ENCODE measurements at regions not wholly inside any gene's neighbourhood (a gene's known extent, or its start where the extent isn't known, plus 50 kb on each side); places are given as distances from the start of the nearest gene placed in this dataset.
"Not testable (repeated sequence)": the region's sequence is repeated elsewhere in the genome, so short reads cannot be mapped to it uniquely, and the experiment has no call there.

DNA sequence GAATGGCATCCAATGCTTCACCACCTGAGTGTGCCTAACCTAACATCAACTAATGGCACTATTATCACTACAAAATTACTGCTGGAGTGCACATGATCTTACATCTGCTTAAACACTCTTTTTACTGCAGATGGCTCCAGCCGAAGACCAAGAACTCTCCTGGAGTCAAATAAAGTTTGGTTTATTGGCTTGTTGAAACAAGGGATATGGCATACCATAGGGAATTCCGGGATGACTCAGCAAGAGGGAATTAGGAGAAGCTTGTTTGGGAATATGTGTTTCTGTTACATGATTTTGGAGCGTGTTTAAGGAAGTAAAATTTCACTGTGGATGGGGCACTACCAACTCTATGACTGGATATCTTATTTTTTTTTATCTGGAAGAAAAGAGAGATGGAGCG is 872.6 kb downstream of the DTWD2 start:
- 8% methylated on average over 4 of the region's 4 CpGs for WGBS (ENCODE audit: missing lambda C conversion rate)
- Histone ChIP-seq H3K4me2 (no peak overlapping the region), H3K4me1 (no peaks in the 10 kb centered on the region), H3K27ac (no peak overlapping the region), H3K4me3 (no peak overlapping the region), H3K9me3 (no peaks in the 10 kb centered on the region)
- POLR2A ChIA-PET = no interaction called here
- FAIRE-seq = no peak
- no peak for DNase-seq (ENCODE audit: low read depth in 1 of 2, low spot score in 1 of 2)
- ATAC-seq = no peak
- CTCF ChIA-PET = no interaction called here
- TF ChIP-seq ESRRA (IDR thresholded peaks at IDR 0.05; ENCODE audit: borderline replicate concordance, low read length) (no peak), KDM1A (IDR thresholded peaks at IDR 0.05; ENCODE audit: low read depth) (no peak), TFCP2L1 (CRISPR knock-in tag; IDR thresholded peaks at IDR 0.05) (no peak), EHF (CRISPR knock-in tag; IDR thresholded peaks at IDR 0.05) (no peak), KDM5A (IDR thresholded peaks at IDR 0.05) (no peak), MYC (IDR thresholded peaks at IDR 0.05; ENCODE audit: borderline replicate concordance, low read length) (no peak), HOXB5 (CRISPR knock-in tag; IDR thresholded peaks at IDR 0.05) (no peak), TP53 (CRISPR knock-in tag; IDR thresholded peaks at IDR 0.05) (no peak), NPAS2 (CRISPR knock-in tag; IDR thresholded peaks at IDR 0.05; ENCODE audit: borderline replicate concordance) (no peak), FOXS1 (CRISPR knock-in tag; IDR thresholded peaks at IDR 0.05) (no peak), FOSB (CRISPR knock-in tag; IDR thresholded peaks at IDR 0.05) (no peak), CHD2 (IDR thresholded peaks at IDR 0.05; ENCODE audit: low read length, partially characterized antibody) (no peak), MAFK (IDR thresholded peaks at IDR 0.05; ENCODE audit: partially characterized antibody) (no peak)
- TF ChIP-seq, protein P1, sequence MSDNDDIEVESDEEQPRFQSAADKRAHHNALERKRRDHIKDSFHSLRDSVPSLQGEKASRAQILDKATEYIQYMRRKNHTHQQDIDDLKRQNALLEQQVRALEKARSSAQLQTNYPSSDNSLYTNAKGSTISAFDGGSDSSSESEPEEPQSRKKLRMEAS (IDR thresholded peaks at IDR 0.05) = no peak
- TF ChIP-seq, protein P2, sequence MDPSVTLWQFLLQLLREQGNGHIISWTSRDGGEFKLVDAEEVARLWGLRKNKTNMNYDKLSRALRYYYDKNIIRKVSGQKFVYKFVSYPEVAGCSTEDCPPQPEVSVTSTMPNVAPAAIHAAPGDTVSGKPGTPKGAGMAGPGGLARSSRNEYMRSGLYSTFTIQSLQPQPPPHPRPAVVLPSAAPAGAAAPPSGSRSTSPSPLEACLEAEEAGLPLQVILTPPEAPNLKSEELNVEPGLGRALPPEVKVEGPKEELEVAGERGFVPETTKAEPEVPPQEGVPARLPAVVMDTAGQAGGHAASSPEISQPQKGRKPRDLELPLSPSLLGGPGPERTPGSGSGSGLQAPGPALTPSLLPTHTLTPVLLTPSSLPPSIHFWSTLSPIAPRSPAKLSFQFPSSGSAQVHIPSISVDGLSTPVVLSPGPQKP (IDR thresholded peaks at IDR 0.05; ENCODE audit: low read depth, low read length) = no peak

DNA sequence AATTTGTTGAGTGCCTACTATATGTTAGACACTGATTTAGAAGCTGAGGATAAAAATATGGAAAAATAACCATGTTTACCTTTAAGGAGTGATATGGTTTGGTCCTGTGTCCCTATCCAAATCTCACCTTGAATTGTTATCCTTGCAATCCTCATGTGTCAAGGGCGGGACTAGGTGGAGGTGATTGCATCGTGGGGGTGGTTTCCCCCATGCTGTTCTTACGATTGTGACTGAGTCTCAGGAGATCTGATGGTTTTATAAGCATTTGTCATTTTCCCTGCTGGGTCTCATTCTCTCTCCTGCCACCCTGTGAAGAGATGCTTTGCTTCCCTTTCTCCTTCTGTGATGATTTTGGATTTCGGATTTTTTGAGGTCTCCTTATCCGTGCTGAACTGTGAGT is 876.4 kb downstream of the DTWD2 start:
- CTCF ChIA-PET = interaction anchor here (0.7 kb wide), 1 partner anchor 413 kb away, joined by 3 read pairs; no protein-coding TSS in a partner anchor
- no peaks in the 10 kb centered on the region for H3K4me1 ChIP-seq
- WGBS (ENCODE audit: missing lambda C conversion rate) = 2% methylated on average over 5 of the region's 5 CpGs

DNA sequence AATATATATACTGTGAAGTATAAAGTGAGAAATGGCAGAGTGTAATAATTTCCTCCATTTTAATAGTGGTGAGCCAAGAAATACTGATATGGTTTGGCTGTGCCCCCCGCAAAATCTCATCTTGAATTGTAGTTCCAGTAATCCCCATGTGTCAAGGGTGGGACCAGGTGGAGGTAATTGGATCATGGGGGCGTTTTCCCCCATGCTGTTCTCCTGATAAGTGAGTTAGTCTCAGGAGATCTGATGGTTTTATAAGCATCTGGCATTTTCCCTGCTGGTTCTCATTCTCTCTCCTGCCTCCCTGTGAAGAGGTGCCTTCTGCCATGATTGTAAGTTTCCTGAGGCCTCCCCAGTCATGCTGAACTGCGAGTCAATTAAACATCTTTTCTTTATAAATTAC is 881.1 kb downstream of the DTWD2 start:
- POLR2A ChIA-PET; H3K4me1 ChIP-seq; DNase-seq (ENCODE audit: low read depth in 1 of 2, low spot score in 1 of 2); H3K27ac ChIP-seq; CTCF ChIA-PET; H3K4me2 ChIP-seq; ATAC-seq; FAIRE-seq; H3K4me3 ChIP-seq; H3K9me3 ChIP-seq: not testable (repeated sequence)
- WGBS (ENCODE audit: missing lambda C conversion rate) = 0% methylated on average over 3 of the region's 3 CpGs

More for the DNA sequence above, 876.4 kb downstream of the DTWD2 start:
- ATAC-seq (no peak), FAIRE-seq (no peak), DNase-seq (ENCODE audit: low read depth in 1 of 2, low spot score in 1 of 2) (no peak)
- no peaks in the 10 kb centered on the region for H3K9me3 ChIP-seq
- H3K27ac ChIP-seq = no peak overlapping the region
- H3K4me3 ChIP-seq = no peak overlapping the region
- TF ChIP-seq TFCP2L1 (CRISPR knock-in tag; IDR thresholded peaks at IDR 0.05) (no peak), KDM1A (IDR thresholded peaks at IDR 0.05; ENCODE audit: low read depth) (no peak), CBX8 (IDR thresholded peaks at IDR 0.05) (no peak), MAZ (IDR thresholded peaks at IDR 0.05; ENCODE audit: borderline replicate concordance, low read depth, low read length) (no peak), MYC (IDR thresholded peaks at IDR 0.05; ENCODE audit: borderline replicate concordance, low read length) (no peak), ESRRA (IDR thresholded peaks at IDR 0.05; ENCODE audit: borderline replicate concordance, low read length) (no peak), NPAS2 (CRISPR knock-in tag; IDR thresholded peaks at IDR 0.05; ENCODE audit: borderline replicate concordance) (no peak), RFX5 (IDR thresholded peaks at IDR 0.05) (no peak), CBX2 (IDR thresholded peaks at IDR 0.05; ENCODE audit: borderline replicate concordance, low read depth) (no peak), NFE2L2 (conservative IDR thresholded peaks at IDR 0.05; ENCODE audit: low read length) (no peak), RNF2 (IDR thresholded peaks at IDR 0.05; ENCODE audit: borderline replicate concordance, low read depth) (no peak)
- TF ChIP-seq, protein P3, sequence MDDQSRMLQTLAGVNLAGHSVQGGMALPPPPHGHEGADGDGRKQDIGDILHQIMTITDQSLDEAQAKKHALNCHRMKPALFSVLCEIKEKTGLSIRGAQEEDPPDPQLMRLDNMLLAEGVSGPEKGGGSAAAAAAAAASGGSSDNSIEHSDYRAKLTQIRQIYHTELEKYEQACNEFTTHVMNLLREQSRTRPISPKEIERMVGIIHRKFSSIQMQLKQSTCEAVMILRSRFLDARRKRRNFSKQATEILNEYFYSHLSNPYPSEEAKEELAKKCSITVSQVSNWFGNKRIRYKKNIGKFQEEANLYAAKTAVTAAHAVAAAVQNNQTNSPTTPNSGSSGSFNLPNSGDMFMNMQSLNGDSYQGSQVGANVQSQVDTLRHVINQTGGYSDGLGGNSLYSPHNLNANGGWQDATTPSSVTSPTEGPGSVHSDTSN (IDR thresholded peaks at IDR 0.05) = no peak
- TF ChIP-seq, protein P4, sequence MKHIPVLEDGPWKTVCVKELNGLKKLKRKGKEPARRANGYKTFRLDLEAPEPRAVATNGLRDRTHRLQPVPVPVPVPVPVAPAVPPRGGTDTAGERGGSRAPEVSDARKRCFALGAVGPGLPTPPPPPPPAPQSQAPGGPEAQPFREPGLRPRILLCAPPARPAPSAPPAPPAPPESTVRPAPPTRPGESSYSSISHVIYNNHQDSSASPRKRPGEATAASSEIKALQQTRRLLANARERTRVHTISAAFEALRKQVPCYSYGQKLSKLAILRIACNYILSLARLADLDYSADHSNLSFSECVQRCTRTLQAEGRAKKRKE (CRISPR knock-in tag; IDR thresholded peaks at IDR 0.05; ENCODE audit: low read depth) = no peak
- H3K4me2 ChIP-seq = no peak overlapping the region
- POLR2A ChIA-PET = no interaction called here
